Epidermal melanocyte (primary cell): ENCODE measurements at regions not wholly inside any gene's neighbourhood (a gene's known extent, or its start where the extent isn't known, plus 50 kb on each side); places are given as distances from the start of the nearest gene placed in this dataset.

Experiments used
- DNase-seq: peaks from one replicate; pipeline ENCODE4 v3.0.0; 2011; ENCODE audit warnings: low spot score; ENCODE audit not compliant: insufficient read length

- no peak for DNase-seq
Observed at GRCh38 chr6:8679823-8680222, 244.5 kb upstream of the SLC35B3 start.

GRCh38 chr6:8678466-8678865 lies 243.1 kb upstream of the SLC35B3 start:
- DNase-seq = no peak

- DNase-seq = no peak
Observed at GRCh38 chr6:8674126-8674525, 238.8 kb upstream of the SLC35B3 start.

DNA sequence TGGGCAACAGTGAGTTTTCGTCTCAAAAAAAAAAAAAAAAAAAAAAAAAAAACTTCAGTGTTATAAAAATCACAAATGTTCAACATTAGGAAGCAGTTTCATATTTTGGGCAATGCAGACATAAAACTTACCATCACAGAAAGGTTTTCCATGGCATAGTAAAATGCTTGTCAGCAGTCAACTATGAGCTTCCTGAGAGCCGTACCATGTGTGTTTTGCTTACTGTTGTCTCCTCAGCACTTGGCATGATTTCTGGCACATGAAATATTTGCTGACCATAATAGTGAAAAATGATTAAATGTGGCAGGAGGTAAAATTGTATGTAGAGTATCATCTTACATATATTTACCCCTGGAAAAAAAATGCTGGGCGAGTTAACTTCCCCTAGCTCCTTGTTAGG lies 237.5 kb upstream of the SLC35B3 start:
- no peak for DNase-seq

GRCh38 chr6:8670792-8671191 lies 235.4 kb upstream of the SLC35B3 start:
- DNase-seq = no peak

GRCh38 chr6:8664700-8665099 lies 229.4 kb upstream of the SLC35B3 start:
- no peak for DNase-seq

DNA sequence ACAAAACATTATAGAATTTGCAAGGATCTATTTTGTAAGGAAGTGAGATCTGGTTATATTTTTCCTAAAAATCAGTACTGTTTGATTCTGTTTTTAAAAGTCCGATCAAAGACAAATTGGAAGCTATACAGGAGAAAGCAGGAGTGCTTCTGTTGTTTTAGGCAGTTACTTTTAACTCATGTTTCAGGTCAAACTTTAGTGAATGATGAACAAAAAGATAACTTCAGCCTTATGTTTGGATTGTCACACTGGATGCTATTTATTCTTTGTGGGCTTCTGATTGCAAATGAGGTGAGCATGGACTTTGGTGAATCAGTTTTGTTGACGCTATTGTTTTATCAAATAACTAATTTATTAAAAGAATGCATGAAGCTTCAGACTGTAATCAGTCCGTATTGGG lies 228.7 kb upstream of the SLC35B3 start:
- no peak for DNase-seq

- no peak for DNase-seq
Observed at GRCh38 chr6:8659404-8660189, 224.3 kb upstream of the SLC35B3 start.

- no peak for DNase-seq
Observed at GRCh38 chr6:8658416-8658815, 223.1 kb upstream of the SLC35B3 start.

- no peak for DNase-seq
Observed at GRCh38 chr6:8657522-8657921, 222.2 kb upstream of the SLC35B3 start.

DNA sequence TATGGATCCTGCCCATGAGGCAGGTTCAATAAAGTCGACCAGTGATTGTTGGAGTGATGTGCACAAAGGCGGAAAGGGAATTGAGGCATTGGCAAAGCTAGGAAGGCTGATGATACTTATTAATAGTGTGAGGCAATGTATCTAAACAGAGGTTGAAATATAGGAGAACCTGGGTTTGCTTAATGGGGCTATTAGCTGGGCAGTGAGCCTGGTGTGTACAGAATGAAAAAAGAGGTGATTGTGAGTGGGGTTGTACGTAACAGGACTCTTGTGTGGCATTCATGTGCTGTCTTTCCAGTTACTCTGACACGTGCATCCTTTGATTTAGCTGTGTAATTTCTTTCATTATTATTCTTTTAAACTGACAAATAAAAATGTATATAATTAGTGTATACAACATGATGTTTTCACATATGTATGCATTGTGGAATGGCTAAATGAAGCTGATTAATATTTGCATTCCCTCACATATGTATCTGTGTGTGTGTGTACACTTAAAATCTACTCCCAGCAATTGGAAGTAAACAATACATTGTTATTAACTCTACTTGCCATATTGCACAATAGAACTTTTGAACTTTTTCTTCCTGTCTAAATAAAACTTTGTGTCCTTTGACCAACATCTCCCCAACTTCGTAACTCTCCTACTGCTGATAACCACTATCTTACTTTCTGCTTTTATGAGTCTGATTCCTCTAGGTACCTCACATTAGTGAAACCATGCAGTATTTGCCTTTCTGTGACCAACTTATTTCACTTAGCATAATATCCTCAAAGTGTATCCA lies 220.5 kb upstream of the SLC35B3 start:
- DNase-seq = no peak

- DNase-seq = no peak
Observed at GRCh38 chr6:8652710-8653109, 217.4 kb upstream of the SLC35B3 start.

DNA sequence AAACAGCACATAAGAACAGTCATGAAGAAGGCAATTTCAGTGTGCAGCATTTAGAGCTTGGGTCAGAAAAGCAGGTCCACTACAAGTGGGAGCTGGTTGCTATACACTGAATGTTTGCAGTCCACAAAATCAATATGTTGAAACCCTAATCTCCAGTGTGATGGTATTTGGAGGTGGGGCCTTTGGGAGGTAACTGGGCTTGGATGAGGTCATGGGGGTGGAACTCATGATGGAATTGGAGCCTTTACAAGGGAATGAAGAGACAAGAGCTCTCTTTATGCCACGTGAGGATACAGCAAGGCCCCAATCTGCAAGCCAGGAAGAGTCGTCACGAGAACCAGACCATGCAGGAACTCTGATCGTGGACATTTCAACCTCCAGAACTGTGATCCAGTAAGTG lies 216.7 kb upstream of the SLC35B3 start:
- DNase-seq = no peak

- no peak for DNase-seq
Observed at GRCh38 chr6:8645212-8645611, 209.9 kb upstream of the SLC35B3 start.

DNA sequence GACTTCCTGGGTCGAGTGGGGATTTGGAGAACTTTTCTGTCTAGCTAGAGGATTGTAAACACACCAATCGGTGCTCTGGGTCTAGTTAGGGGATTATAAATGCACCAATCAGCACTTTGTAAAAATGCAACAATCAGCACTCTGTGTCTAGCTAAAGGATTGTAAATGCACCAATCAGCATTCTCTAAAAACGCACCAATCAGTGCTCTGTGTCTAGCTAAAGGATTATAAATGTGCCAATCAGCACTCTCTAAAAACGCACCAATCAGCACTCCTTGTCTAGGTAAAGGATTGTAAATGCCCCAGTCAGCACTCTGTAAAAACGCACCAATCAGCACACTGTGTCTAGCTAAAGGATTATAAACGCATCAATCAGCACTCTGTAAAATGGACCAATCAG lies 209.0 kb upstream of the SLC35B3 start:
- DNase-seq = no peak

GRCh38 chr6:8642854-8643253 lies 207.5 kb upstream of the SLC35B3 start:
- DNase-seq = no peak

- no peak for DNase-seq
Observed at GRCh38 chr6:8642131-8642530, 206.8 kb upstream of the SLC35B3 start.

DNA sequence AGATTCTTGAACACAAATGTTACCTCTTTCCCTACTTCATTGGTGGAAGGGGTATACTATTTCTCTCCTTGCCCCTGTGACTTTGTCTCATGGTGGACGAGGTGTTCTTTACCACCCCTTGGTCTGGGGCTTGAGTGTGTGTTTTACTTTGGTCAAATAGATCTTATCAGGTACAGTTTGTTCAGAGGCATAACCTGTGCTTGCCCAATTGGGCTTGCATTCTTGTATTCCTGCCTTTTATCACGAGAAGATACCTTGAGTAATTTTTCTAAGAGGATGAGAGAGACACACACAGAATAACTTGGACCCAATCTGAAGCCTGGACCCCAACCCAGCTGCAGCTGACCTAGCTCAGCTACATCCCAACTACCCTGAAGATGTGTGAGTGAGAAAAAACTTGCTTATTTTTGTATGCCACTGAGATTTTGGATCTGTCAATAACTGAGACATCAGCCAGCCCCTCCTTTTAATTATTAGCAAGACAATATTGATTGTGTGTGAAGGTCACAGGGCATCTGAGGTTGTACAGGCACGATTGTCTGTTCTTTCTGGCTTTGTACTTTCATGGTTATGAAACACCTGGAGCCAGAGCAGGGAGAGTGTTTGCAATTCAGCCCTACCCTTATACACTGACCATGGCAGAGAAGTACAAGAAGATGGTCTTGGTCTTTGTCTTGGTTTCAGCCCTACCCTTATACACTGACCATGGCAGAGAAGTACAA lies 204.7 kb upstream of the SLC35B3 start:
- DNase-seq = no peak

- no peak for DNase-seq
Observed at GRCh38 chr6:8637896-8638597, 202.7 kb upstream of the SLC35B3 start.

GRCh38 chr6:8633762-8634161 lies 198.4 kb upstream of the SLC35B3 start:
- no peak for DNase-seq

GRCh38 chr6:8628736-8629135 lies 193.4 kb upstream of the SLC35B3 start:
- no peak for DNase-seq

DNA sequence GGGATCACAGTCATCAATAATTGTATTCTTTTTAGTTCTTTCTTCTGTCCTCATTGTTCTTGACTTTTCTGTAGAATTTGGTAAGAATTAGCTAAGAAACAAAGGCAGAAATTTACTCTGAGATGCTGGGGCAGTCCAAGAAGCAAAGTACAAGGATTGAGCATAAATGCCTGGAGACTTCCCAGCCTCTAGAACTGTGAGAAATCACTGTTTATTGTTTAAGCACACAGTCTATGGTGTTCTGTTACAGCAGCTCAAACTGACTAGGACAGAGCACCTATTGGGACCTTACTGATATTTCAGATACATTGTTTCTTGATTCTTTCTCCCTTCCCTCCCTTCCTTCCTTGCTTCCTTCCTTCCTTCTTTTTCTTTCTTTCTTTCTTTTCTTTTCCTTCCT lies 192.7 kb upstream of the SLC35B3 start:
- DNase-seq = no peak
